GM18907 (cell line): ENCODE measurements at regions not wholly inside any gene's neighbourhood (a gene's known extent, or its start where the extent isn't known, plus 50 kb on each side); places are given as distances from the start of the nearest gene placed in this dataset.
"Not testable (repeated sequence)": the region's sequence is repeated elsewhere in the genome, so short reads cannot be mapped to it uniquely, and the experiment has no call there.

Source experiments
- ATAC-seq: cut with Tn5 transposase; IDR thresholded peaks from one replicate; pipeline ENCODE4 v1.9.1; 2021; ENCODE audit warnings: mild to moderate bottlenecking, moderate library complexity; ENCODE audit not compliant: unreplicated experiment

- ATAC-seq = not testable (repeated sequence)
These were observed 54.0 kb upstream of the WWC2 start for GRCh38 chr4:183044924-183045640.

DNA sequence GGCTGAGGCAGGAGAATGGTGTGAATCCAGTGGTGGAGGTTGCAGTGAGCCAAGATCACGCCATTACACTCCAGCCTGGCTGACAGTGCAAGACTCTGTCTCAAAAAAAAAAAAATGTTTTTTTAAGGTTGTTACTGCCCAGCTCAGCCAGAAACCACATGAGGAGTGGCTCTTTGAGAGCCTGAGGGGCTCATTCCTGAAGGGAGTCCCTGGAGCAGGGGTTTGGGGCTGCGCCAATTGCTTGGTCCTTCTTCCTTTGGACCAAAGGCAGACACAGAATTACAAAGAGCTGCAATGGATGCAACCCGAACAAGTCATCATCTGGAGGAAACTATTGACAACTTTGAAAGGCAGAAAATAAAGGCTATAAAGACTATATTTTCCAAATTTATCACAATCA is 60.6 kb upstream of the WWC2 start:
- ATAC-seq = no peak

DNA sequence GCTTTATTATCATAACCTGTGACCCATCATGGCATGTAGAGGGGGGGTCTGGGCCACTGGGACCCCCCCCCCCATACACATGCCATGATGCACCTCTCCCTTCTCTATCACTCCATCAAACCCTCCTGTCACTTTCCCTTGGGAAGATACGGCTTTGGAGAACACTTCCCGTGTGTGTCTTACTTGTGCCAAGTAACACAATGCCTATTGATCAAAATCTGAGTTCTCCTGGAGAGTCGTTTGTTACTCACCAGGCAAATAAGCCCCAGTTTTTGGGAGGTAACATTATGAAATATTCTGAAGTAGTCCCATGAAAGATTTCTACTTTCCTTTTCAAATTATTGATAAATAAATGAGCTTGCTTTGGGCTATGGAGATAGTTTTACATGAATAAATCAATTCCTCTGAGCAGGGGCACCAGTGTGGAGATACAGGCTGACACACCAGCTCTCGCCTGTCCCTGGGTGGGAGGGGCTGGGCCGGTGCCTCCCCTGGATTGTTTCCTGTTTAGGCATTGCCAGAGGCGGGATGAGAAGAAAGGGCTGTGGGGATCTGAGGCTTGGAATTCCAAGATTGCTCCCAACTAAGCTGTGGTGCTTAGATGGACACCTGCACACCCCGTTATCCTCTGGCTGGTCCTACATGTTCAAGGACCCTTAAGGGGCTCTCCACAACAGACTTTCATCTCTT is 63.2 kb upstream of the WWC2 start:
- ATAC-seq = no peak

DNA sequence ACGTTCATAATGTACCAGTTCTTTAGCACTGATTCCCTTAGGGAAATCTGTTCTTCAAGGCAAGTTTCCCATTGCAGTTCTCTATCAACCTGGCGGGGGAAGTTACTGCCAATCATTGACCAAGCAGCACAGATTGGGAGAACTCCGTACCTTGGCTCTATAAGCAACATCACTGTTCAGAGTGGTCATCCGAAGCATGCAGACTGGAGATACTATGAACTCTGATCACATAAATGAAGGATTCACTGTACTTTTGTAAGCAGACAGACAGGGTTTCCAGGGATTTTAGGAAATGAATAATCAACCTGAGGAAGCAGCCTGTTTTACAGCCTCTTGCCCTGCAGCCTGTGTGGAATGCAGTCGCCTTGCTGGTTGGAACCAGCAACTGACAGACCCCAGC is 63.8 kb upstream of the WWC2 start:
- no peak for ATAC-seq

DNA sequence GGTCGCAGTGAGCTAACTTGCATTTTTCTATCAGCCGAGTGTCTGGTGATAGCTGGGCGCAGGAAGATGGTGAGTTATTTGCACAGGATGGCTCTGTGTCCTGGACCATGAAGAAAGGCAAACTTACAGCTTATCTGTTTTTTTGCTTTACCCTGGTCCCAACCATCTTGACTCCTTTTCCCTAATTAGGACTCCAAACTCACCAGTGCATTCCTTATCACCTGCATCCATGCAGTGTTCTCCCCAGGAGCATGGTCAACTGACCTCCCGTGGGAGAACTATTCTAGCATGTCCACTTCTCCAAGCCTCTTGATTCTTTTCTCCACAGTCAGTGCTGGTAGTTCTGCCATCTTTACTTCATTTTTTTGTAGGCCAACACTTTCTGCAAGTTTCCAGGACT is 68.2 kb upstream of the WWC2 start:
- ATAC-seq = no peak

DNA sequence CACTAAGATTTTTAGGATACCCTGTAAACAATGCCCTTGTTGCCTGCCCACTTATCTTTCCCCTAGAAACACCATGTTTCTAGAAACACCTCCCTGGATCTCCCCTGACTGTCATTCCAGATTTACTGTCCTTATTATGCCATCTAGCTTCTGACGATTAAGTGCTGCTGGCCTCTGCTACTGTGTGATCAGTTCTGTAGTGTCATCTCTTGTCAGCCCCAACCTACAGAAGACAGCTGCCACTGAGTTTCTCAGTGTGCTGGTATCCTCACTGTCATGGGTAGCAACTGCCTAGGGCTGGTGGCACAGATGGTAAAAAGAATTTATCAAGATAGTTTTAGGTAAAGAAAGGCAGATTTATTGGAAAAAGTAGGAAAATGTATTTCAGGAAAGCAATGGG is 68.7 kb upstream of the WWC2 start:
- no peak for ATAC-seq

DNA sequence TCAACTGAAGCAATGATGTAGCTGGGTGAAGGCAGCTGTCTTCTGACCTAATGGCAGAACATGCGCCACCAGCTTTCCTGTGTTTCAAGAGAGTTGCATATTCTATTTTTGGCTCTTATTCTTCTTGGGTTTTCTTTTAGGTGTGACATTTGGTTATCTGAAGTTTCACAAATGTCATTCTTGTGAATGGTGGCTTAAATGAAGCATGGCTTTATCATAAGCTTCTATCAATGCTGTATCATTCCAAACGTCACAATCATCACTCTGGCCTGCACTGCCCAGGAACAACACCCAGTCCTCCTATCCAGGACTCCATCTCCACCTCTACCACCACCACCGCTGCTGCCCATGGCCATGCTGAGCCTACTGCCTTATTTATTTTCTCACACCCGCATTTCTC is 69.7 kb upstream of the WWC2 start:
- no peak for ATAC-seq

DNA sequence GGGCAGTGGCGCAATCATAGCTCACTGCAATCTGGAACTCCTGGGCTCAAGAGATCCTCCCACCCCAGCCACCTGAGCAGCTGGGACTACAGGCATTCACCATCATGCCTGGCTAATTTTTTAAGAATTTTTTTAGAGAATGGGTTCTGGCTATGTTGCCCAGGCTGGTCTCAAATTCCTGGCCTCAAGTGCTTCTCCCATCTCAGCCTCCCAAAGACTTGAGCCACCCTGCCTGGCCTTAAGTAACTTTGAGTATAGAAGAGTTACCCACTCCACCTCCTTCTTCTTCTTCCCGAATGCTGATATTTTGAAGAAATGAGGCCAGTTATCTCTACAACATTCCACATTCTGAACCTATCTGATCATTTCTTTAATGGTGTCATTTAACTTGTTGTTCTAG is 72.4 kb upstream of the WWC2 start:
- no peak for ATAC-seq

DNA sequence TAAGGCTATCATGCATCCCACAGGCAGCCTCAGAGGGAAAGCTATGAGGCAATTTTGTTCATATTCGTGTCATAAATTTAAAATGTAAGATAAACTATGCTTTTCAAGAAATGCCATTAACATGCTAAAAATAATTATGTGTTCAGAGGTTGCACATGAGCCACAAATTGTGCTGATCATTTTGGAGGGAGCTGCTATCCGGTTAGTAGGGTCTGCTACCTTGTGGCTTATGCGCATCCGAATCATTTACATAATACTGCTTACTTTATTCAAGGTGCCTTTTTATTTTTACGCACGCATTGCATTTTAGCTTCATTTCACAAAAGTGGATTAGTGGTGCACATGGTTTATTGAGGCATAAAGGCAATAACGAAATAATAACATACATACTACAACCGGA is 76.4 kb upstream of the WWC2 start:
- no peak for ATAC-seq

- no peak for ATAC-seq
These were observed 81.1 kb upstream of the WWC2 start for GRCh38 chr4:183017962-183018361.

- ATAC-seq = no peak
These were observed 84.5 kb upstream of the WWC2 start for GRCh38 chr4:183014361-183015084.

DNA sequence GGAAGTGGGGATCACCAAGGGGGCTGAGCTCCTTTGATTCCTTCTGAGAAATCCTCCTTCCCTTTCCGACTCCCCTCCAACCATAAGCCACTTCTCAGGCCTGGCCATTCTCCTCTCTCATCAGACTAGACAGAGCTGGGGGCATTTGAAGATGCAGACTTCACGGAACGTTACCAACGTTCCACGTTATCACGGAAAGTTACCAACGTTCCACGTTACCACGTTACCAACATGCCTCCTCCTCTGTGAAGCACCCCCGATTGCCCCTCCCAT is 85.4 kb upstream of the WWC2 start:
- no peak for ATAC-seq

DNA sequence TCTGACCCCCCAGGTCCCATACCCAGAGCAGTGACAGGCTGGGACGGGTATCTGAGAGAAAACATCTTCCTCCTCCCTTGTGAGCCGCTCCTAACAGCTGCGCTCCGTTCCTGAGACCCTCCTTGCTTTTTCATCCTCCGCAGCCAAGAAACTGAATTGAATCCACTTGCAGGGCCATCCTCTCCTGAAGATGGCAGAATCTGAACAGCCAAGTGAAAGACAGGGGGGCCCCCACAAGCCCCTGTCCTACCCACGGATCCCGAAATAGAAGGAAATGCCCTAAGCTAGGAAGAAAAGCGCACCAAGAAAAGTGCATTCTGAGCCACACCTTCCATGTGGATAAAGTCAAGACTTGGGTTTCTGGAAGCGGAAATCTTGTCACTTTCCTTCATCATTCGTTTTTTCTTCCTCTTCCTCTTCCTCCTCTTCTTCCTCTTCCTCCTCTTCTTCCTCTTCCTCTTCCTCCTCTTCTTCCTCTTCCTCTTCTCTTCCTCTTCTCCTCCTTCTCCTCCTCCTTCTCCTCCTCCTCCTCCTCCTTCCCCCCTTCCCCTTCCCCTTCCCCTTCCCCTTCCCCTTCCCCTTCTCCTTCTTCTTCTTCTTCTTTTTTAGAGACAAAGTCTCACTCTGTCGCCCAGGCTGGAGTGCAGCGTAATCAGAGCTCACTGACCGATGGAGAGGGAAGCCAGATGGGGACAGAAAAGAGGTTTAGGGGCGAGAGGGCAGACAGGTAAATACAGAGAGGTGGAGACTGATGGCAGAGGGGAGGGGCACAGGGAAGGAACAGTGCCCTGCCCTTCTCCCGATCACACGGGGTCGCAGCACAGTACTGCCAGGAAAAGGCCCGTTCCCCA is 86.0 kb upstream of the WWC2 start:
- ATAC-seq = no peak

DNA sequence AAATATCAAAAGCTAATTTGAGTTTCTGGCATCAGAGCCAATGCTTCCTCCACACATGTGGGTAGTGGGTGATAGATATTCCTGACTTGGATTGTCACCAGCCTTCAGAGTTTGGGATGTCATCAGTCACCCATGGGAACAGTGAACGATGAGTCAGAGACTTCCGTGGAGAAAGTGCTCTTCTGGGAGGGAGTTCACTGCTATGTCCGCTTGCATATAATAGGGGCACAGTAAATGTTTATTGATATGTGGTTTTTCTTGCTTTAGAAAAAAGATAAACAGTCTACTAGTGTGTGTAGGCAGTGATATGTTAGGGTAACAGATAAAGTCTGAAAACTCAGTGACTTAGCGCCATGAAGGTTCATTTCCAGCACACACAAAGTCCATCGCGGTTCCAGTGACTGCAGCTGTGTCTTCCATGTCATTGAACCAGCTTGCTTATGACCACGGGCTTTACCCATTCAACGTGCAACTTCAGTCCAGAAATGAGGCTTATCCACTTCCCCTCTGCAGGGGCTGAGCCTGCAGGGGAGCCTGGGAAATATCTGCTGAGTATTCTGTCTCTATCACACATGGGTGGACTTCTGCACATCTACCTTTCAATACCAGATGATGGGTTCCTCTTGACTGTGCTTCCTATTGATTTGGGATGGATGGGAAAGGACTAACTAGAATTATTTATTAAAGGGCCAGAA is 87.7 kb upstream of the WWC2 start:
- no peak for ATAC-seq

DNA sequence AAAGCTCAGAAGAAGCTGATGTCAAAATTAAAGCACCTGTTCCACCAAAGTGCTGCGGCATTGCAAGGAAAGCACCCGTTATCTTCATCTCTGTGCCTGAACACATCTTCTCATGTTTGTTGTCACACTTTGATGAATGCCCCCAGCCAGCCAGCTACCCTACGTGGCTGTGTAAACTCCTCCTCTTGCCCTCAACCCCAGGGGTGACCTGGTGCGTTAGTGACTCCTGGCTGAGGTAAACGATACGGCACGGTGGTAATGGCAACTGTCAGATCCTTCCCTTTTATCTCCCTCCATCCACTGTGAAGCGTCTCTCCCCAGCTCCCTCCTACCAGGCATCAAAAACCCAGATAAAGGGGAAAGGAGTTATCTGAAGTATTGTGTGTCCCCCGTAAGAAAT is 90.6 kb upstream of the WWC2 start:
- ATAC-seq = no peak

DNA sequence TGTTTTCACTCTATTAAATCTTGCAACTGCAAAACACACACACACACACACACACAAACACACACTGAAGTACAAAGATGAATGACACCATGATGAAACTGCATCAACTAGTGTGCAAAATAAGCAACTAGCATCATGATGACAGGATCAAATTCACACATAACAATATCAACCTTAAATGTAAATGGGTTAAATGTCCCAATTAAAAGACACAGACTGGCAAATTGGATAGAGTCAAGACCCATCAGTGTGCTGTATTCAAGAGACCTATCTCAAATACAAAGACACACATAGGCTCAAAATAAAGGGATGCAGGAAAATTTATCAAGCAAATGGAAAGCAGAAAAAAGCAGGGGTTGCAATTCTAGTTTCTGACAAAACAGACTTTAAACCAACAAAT is 87.2 kb upstream of the DCTD start:
- not testable (repeated sequence) for ATAC-seq

GRCh38 chr4:182994171-182994570 is 77.0 kb upstream of the DCTD start:
- no peak for ATAC-seq

GRCh38 chr4:182978152-182978827 is 61.1 kb upstream of the DCTD start:
- peak; percentile 87 for ATAC-seq

- ATAC-seq = peak; percentile 80
These were observed 58.6 kb upstream of the DCTD start for GRCh38 chr4:182975806-182976205.

- no peak for ATAC-seq
These were observed 56.8 kb upstream of the DCTD start for GRCh38 chr4:182973941-182974340.
